ENCODE measurements at regions not wholly inside any gene's neighbourhood (a gene's known extent, or its start where the extent isn't known, plus 50 kb on each side); places are given as distances from the start of the nearest gene placed in this dataset.

DNA sequence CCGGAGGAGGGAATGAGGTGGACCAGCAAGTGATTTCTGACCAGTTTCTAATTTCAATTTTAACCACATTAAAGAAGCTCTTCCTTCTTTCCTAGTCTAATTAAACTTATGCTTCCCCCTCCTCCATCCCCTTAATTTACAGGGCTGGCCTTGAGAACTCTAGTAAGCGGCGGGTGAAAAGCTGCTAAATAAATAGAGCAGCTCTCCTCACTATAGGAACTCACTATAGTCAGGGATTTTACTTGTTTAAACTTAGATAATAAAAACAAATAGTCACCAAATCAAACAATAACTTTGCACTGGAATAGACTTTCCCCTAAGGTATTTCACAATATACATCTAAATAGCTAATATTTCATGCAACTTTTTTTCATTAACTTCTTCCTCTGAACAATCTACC, 1838.2 kb upstream of the PRR20A start:
- DNase-seq = no peak

DNA sequence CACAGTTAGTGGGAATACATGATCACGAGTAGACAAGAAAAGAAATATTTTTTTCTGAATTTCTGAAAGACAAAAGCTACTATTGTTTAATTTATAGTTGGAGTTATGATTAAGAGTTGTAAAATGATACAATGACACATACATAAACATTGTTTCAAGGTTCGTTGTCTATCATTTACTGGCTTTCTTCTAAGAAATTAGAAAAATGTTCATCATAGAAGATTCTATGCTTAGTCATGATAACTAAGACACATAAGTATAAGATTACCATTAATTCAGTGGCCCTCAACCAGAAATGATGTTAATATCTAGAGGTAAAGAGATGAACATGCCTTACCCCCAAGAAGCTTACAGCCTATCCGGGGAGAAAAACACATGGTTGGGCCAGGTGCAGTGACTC, 1832.8 kb upstream of the PRR20A start:
- no peak for DNase-seq

DNA sequence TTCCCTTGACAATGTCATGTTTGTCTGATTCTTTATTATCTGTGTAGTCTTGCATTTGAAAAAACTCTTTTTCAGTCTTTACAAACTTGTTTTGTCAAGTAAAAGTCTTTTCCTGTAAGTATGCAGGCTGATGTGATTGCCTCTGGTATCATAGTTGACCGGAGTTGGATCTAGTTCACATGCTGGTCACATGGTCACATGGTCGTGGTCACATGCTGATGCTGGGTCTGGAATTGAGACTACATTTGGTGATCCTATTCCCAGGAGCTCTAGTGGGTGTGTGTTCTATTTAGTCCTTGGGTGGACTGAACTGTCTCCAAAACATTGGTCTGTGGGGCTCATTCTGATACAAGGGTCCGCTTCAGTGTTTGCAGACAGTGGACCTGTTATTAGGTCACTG, 1798.8 kb upstream of the PRR20A start:
- DNase-seq = no peak

DNA sequence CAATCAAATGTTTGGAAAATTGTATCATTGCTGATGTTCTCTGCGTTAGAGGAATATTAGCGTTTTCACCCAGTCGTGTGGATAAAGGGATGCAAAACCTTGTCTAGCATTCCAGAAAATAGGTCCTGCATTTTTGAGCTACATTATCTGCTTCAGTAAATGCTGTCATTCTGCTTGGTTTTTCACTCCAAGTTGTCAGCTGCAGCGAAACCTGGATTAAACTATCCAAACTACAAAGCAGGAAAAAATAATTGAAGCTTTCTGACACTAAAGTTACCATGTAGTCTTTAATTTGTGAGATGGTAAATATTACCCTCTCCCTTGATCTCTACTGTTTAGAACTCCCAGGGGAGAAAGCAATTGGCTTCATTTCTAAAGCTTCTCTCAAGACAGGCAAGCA, 1795.5 kb upstream of the PRR20A start:
- peak; percentile 57 for DNase-seq

DNA sequence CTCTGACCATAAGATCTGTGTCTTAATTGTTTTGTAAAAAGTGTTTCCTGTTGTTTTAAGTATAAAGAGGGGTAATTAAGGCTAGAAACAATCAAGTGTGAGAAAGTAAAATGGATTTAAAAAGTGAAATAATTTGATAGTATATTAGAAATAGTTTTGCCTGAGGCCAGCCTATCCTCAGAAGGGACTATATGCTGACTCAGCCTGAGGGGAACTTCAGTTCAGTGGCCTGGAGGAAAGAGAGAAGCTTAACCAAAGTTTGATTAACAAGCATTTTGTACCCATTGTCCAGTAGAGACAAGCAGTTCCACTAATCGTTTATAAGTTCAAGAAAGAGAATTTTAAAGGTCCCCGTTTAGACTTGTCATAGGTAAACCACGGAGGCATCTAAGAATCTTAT, 1793.2 kb upstream of the PRR20A start:
- no peak for DNase-seq

DNA sequence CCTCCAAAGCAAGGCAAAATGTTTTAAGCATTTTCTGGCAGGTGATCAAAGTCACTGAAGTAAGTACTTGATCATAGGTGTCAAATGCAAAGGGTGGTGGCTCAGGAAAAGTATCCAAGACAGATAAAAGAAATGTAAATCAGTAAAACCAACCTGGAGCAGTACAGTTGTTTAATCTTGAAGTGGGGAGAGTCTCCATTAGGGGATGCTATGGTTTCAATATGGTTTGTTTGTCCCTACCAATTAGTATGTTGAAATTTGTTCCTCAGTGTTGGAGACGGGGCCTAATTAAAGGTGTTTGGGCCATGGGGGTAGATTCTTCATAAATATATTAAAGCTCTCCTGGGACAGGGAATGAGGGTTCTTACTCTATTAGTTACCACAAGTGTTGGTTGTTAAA, 1781.7 kb upstream of the PRR20A start:
- DNase-seq = no peak

DNA sequence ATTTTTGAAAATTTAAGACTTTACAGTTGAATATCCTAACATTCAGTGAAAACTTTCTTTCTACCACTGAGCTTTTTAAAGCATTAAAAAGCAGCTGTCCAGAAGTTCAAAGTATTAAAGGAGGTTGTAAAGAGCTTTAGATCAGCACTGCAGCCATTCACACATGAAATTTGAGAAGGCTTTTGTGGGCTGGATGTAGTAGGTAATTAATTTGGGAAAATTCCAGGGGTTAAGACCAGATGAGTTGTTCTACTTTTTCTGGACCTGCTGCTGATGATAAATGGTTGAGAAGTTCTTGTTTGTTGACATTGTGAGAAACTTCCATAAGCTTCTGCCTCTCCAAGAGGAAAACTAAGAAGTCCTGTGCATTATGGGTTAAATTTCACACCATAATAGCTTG, 1779.6 kb upstream of the PRR20A start:
- no peak for DNase-seq

DNA sequence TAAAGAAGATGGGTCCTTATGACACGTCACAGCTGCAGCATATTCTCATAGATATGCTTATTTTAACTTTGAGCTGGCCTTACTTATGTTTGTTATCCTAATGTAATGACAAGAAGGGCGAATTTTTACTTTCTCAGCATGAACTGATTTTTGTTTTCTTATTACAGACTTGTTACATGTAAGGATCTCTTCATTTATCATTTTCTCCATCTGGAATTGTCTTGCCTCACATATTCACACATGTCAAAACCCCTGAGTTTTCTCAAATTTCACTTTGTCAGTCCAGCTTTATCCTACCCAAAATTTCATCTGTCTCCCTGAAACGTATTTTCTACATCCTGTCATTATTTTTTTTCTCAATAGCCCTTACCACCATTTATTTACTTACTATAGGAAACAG, 1774.0 kb upstream of the PRR20A start:
- no peak for DNase-seq

DNA sequence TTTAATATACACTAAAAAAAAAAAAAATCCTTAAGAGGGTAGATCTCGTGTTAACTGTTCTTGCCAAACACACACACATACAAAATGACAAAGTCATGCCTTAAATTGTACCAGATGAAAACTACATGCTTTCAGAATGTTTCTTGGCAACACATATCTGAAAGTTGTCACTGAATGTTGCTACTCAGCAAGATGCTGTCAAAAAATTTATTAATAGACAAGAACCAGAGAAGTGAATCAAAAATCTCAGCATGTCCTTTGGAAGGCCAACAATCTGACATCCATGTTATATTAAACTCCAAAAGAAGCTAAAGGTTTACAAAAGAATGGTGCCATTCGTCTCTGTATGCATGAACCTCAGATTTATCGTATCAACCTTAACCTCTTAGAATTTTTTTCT, 1746.2 kb upstream of the PRR20A start:
- no peak for DNase-seq

DNA sequence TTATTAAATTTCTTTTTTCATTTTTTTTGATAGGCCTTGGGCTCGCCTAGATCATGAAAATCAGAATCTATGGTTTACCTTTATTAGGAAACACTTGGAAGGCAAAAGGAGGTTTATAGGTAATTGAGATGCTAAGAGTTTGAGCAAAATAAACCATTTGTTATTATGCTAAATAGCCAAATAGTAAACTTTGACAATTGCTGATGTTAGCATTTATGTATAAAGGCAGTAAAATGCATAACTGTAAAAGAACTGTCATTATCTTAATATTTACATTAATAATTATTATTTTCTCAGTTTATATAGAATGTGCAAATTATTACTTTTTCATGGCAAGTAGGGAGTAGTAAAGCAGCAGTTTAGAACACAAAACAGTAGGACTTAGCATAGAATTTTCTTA, 1737.8 kb upstream of the PRR20A start:
- no peak for DNase-seq

DNA sequence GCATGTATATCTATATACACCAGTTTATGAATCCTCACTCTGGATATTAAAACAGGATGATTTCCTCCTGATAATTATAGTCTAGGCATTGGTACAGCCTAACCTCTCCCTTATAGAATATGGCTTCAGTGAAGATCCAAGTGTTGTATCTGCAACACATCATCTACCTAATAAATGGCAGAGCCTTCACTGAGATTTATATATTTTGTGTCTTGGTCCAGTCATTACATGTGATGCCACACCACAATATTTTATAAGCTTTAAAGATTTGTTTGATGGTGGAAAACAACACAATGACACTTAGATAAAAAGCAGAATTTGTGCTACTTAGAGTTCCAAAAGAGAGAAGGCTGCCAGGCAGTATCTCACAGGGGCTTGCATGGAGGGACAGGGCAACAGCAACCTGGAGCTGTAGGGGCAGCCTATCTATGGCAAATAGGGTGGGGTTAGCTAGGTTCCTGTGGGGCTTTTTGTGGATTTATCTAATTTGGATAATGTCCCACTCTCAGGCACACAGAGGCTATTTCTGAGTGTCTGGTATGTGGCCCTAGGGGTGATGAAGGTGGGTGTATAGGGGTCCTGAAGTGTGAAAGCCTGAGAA, 1736.7 kb upstream of the PRR20A start:
- DNase-seq = no peak

DNA sequence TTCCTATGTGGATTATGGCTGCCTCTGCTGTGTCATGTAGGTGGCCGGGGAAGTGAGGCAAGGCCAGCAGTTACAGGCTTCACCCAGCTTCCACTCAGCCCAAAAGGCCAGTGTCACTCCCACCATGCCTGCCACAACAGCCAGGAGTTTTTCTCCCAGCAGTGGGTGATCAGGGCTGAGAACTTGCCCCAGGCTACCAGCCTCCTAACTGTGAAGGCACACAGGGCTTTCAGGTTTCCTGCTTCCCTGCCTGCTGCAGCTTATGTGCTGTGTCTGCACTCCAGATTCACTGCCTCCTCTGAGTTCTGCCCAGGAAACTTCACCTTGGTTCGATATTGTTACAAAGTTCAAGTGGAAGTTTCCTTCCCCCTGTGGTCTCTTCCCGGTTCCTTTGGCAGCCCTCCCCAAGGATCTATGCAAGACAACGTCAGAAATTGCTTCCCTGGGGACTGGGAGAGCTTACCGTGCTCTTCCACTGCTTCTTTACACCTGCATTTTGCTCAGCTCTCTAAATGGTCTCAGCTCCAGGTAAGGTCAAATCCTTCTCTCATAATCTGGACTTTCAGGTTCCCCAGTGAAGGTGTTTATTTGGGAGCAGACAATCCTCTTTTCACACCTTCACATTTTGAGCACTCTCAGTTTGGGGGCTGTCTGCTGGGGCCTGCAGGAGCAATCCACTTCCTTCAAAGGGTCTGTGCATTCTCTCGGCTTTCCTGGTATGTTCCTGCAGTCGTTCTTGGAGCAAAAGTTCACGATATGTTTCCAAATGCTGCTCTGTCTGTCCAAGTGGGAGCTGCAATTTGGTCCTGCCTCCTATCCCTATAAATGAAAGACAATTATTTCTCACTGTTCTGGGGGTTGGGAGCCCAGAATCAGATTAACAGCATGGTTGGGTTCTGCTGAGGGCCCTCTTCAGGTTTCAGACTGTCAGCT, 1730.1 kb upstream of the PRR20A start:
- no peak for DNase-seq

DNA sequence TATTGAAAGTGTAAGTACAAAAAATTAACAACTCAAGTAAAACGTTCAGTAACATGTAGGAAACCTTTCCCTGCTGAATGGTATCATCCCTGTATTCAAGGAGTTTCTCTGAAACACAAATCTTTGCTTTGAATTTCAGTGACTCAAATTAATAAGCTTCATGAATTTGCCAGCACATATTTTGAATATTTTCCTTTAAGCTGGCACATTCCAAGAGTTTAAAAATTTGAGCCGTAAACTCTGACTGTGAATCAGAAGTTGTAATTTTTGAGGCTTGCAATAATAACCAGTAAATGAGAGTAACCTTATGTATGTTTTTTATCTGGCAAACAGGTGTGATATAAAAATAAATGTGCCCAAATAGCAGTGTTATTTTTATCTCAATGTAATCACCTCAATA, 1722.6 kb upstream of the PRR20A start:
- DNase-seq = peak; percentile 2

DNA sequence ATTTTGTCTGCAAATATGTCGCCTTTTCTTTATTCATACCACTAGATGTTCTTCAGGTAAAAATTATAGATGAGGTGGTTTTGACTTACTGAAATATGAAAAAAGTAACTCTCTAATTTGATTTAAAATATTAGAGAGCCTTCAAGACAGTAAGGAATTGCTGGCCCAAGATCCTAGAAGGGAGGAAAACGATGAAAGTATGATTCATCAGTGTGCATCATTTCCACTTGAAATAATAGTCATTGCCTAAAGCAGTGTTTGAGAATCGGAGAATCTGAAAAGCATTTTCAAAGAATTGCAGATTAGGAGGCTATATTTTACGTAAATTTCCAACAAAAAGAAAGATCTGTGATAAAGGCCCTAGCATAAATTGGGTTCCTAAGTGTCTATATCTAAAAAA, 1707.9 kb upstream of the PRR20A start:
- no peak for DNase-seq

DNA sequence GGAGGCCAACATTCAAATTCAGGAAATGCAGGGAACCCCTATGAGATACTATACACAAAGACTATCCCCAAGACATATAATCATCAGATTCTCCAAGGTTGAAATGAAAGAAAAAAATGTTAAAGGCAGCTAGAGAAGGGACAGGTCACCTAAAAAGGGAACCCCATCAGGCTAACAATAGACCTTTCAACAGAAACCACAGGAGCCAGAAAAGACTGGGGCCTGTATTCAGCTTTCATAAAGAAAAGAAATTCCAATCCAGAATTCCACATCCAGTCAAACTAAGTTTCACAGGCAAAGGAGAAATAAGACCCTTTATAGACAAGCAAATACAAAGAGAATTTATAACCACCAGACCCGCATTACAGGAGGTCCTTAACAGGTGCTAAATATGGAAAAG, 1703.6 kb upstream of the PRR20A start:
- DNase-seq = no peak

DNA sequence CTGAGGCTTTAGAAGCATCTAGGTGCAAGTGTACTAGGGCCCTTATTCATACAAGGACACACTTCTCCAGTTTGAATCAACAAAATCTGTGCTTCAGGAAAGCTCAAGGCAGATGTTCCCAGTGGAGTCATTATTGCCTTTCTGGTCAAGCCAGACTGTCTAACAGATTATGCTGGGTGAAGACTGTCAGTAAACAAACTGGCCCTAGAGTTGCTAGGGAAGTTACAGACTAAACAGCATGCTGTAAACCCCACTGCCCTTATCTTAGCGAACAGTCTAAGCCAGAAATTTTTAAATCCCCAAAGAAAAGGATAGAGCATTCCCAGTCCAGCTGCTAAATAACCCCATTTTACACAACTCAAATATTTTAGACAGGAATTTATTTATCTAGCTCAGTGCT, 1701.3 kb upstream of the PRR20A start:
- peak; percentile 4 for DNase-seq

DNA sequence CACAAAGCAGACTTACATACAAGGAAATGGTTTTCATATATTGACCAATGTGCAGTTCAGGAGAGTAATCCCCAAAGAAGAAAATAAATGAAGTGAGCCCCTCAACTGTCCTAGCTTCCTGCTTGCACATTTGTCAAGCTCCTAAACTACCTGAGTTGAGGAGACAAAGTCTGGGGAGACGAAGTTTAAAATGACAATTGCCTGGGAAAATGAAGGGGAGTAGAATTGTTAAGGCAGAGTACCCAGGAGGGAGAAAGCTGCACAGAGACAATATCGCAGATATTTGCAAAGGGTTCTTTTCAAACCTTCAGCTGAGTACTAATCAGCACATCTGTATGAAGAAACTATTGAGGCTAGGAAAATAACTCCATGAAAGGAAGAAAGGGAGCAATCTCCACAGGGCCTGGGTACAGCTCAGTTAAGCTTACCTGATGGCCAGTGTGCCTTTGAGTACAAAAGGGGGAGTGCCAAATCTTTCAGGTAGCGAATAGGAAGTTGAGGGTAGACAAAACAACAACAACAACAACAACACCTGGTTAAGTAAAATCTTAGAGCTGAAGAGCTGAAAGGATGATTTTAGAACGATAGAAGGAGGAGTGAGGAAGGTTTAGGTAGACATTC, 1700.1 kb upstream of the PRR20A start:
- DNase-seq = no peak

DNA sequence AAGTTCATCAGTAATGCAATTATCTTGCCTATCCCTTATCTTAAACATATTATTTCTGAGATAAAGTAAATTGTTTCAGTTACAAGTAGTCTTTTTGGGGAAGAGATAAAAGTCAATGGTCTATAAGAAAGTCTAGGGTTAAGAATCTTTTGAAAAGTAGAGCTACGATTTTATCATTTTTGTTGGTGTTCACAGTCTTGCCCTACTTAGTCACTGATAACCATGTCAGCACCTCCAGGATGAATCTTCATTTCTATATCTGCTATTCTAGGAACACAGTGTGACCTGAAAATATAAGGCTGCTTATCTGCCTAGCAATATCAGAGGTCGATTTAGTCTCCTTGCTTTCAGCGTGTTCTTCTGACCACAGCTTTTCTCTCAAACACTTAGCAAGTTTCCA, 1676.5 kb upstream of the PRR20A start:
- DNase-seq = no peak

DNA sequence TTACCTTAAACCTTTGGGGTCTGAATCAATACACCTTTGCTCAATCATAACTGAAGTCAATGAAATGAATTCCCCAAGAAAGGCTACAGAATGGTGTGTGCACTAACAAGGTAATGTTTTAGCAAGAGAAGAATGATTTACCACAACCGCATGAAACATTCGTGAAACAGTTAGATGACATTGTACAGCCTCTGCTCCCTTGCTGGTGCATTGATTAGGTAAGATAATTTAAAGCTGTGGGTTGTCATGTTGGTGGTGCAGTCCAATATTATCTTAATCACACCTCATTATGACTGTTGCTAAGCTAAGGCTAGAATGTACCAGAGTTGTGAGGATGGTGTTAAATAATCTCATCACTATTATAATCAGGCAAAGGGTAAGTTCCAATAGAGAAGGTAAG, 1673.2 kb upstream of the PRR20A start:
- DNase-seq = no peak

DNA sequence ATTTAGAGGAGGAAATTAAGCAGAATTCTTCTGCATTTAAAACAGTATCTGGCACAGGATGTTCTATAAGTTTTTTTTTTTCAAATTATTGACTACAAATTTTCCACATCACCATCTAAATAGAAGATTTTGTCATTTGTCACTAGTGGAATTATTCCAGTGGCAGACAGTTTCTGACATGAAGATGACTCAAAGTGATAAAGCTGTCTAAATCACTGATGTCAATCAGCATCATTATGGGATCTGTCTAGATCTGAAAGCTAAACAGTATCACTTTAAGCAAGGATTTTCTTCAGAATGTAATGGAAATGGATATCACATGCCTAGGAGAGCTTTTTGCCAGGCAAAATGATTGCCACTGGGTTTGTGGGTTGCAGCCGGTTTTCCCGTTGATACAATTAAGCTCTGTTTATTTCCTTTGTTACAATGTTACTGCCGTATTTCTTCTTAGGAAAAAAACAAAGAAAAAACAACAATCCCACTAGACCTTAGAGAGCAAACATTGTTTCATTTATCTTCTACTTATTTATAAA, 1657.0 kb upstream of the PRR20A start:
- DNase-seq = no peak

DNA sequence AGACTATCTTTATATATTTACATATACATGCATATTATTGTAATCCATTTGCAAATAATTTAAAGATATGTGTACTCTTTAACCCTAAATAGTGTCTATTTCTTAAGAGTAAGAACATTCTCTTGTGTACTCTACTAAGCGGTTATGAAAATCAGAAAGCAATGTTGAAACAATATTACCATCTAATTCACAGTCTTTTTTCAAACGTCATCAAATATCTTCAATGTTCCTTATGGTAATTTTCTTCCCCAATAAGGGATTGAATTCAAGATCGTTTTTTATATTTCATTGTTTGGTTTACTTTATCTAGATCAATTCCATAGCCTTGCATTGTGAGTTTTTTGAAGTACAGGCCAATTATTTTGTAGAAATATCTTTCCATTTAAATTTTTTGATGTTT, 1647.4 kb upstream of the PRR20A start:
- DNase-seq = no peak

DNA sequence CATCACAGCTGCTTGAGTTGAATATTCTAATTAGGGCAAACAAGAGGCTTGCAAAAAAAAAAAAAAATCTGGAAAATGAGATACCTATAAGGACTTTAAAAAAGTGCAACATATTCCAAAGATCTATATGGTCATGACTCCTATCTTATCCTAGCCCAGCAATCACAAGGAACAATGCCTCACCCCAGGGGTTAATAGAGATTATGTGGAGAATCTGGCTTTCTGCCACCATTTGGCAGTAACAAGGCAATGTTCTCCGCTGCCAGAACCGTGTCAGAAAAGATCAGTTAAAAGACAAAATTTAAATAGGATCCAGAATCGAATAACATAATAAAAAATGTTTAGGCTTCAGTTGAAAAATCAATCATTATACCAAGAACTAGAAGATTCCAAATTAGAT, 1643.2 kb upstream of the PRR20A start:
- DNase-seq = no peak

DNA sequence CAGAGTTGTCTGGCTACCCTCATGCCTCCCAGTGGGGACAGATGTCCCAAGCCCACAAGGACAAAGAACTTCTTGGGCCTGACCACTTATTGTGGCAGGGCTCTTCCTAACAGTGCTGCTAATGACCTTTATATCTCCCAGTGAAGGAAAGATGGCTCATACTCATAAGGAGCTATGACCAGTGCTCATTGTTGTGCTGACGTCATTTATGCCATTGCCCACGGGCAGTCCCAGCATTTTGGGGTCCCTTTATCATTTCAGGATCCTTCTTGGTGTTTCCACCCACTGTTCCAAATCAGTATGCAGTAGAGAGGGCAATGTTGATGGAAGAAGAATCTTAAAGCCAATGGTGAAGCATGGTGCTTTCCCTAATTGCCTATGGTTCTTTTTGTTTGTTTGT, 1640.0 kb upstream of the PRR20A start:
- no peak for DNase-seq

DNA sequence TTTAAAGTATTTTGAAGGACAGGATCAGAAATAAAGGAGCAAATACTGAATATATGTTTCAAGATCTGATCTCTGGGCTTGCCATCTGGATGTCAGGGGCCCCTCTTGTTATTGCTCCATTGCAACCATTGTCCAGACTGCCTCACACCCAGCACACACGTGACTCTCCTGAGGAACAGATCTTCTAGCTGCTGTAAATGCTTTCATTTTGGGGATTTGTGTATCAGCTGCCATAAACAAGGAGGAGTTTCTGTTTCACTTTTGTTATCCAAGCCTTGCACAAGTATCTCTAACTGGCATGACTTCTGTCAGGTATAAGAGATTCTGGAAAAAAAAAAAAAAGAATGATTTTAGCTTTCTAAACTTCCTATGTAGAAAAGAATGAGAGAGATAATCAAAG, 1624.1 kb upstream of the PRR20A start:
- DNase-seq = no peak
